GM12892 (cell line): ENCODE measurements at regions not wholly inside any gene's neighbourhood (a gene's known extent, or its start where the extent isn't known, plus 50 kb on each side); places are given as distances from the start of the nearest gene placed in this dataset.
"Not testable (repeated sequence)": the region's sequence is repeated elsewhere in the genome, so short reads cannot be mapped to it uniquely, and the experiment has no call there.

ENCODE experiments used
- DNase-seq: peaks from one replicate; pipeline ENCODE4 v3.0.0; 2011; ENCODE audit not compliant: insufficient read length
- FAIRE-seq: peaks from 2 replicates; lab custom pipeline; 2011; peaks lifted over from hg19 to GRCh38; lab: Jason Lieb, UNC
- POLR2A ChIP-seq: IDR thresholded peaks from 2 replicates; pipeline ENCODE4 v1.6.1; 2011; ENCODE audit warnings: low read depth, low read length, control low read depth
- POLR2AphosphoS5 ChIP-seq: IDR thresholded peaks from 2 replicates; pipeline ENCODE4 v1.6.1; 2011; ENCODE audit warnings: low read depth, low read length, control low read depth
- TAF1 ChIP-seq: IDR thresholded peaks from 2 replicates; pipeline ENCODE4 v1.6.1; 2011; ENCODE audit warnings: low read depth, mild to moderate bottlenecking, control low read depth, low read length, borderline replicate concordance

- DNase-seq (no peak), FAIRE-seq (peak; percentile 91)
- TF ChIP-seq TAF1 (no peak), POLR2A (no peak), POLR2AphosphoS5 (no peak)
These were observed 81.1 kb upstream of the CT45A1 start for GRCh38 chrX:135632353-135632752.

GRCh38 chrX:135639066-135639780 lies 74.2 kb upstream of the CT45A1 start:
- DNase-seq (no peak), FAIRE-seq (no peak)
- no peak for TF ChIP-seq POLR2A
- no peak for TF ChIP-seq TAF1
- no peak for TF ChIP-seq POLR2AphosphoS5

GRCh38 chrX:135643916-135644315 lies 69.5 kb upstream of the CT45A1 start:
- no peak for FAIRE-seq
- TF ChIP-seq POLR2A, result no peak
- TF ChIP-seq TAF1, result no peak
- TF ChIP-seq POLR2AphosphoS5, result no peak
- no peak for DNase-seq

GRCh38 chrX:135644624-135645023 lies 68.8 kb upstream of the CT45A1 start:
- no peak for DNase-seq
- TF ChIP-seq POLR2AphosphoS5, result no peak
- no peak for TF ChIP-seq POLR2A
- no peak for TF ChIP-seq TAF1
- no peak for FAIRE-seq

- TF ChIP-seq POLR2AphosphoS5, result no peak
- TF ChIP-seq POLR2A, result no peak
- no peak for TF ChIP-seq TAF1
- FAIRE-seq (no peak), DNase-seq (no peak)
These were observed 64.4 kb upstream of the CT45A1 start for GRCh38 chrX:135649029-135649428.

GRCh38 chrX:135649561-135649960 lies 63.9 kb upstream of the CT45A1 start:
- TF ChIP-seq POLR2A (no peak), POLR2AphosphoS5 (no peak), TAF1 (no peak)
- FAIRE-seq (no peak), DNase-seq (no peak)

GRCh38 chrX:135651647-135652295 lies 61.7 kb upstream of the CT45A1 start:
- FAIRE-seq, result peak; percentile 57
- DNase-seq, result no peak
- TF ChIP-seq POLR2AphosphoS5, result no peak
- TF ChIP-seq POLR2A, result no peak
- no peak for TF ChIP-seq TAF1

GRCh38 chrX:135652602-135653001 lies 60.8 kb upstream of the CT45A1 start:
- peak; percentile 80 for FAIRE-seq
- DNase-seq, result no peak
- TF ChIP-seq POLR2AphosphoS5, result no peak
- TF ChIP-seq POLR2A, result no peak
- TF ChIP-seq TAF1, result no peak

GRCh38 chrX:135657952-135658654 lies 55.3 kb upstream of the CT45A1 start:
- FAIRE-seq, result peak; percentile 81
- DNase-seq, result not testable (repeated sequence)
